IPS DF 6.9 (cell line): ENCODE measurements at regions not wholly inside any gene's neighbourhood (a gene's known extent, or its start where the extent isn't known, plus 50 kb on each side); places are given as distances from the start of the nearest gene placed in this dataset.

Experiments used
- DNase-seq: peaks from one replicate; pipeline ENCODE4 v3.0.0-alpha.2; 2013; ENCODE audit warnings: low read depth, low spot score
- H3K27ac ChIP-seq: one replicate; pipeline ENCODE4 v1.5.1; 2013; ENCODE audit warnings: low read length, control low read depth
- H3K27me3 ChIP-seq: 2 replicates; pipeline ENCODE4 v1.6.1; 2013; ENCODE audit warnings: mild to moderate bottlenecking, low read length; ENCODE audit not compliant: control insufficient read depth, insufficient read depth
- H3K36me3 ChIP-seq: 2 replicates; pipeline ENCODE4 v1.6.1; 2013; ENCODE audit warnings: low read length; ENCODE audit not compliant: control insufficient read depth, insufficient read depth
- H3K4me1 ChIP-seq: 2 replicates; pipeline ENCODE4 v1.6.1; 2013; ENCODE audit warnings: low read length; ENCODE audit not compliant: control insufficient read depth, insufficient read depth
- H3K4me3 ChIP-seq: 2 replicates; pipeline ENCODE4 v1.5.1; 2013; ENCODE audit warnings: mild to moderate bottlenecking, low read length
- H3K9me3 ChIP-seq: 2 replicates; pipeline ENCODE4 v1.6.1; 2013; ENCODE audit warnings: low read length, inconsistent platforms; ENCODE audit not compliant: control insufficient read depth, insufficient read depth
- WGBS: extraction: QIAGEN DNeasy Blood & Tissue Kit; methylation state at CpG from one replicate; pipeline ENCODE4 v1.1.7; 2013; ENCODE audit warnings: mixed read lengths, missing lambda C conversion rate; ENCODE audit not compliant: insufficient read length, insufficient coverage; 5-methylcytosine and 5-hydroxymethylcytosine counted together

- WGBS: no CpG with 5 or more reads among the region's 6 CpGs
- Histone ChIP-seq H3K36me3 (no peaks in the 10 kb centered on the region), H3K4me3 (no peak overlapping the region), H3K27ac (no peak overlapping the region), H3K4me1 (peaks cover 3% of the 10 kb centered on the region; the same call in 1 of the 2 replicates), H3K27me3 (no peaks in the 10 kb centered on the region), H3K9me3 (no peaks in the 10 kb centered on the region)
- DNase-seq: no peak
Observed at GRCh38 chr2:167480232-167480985, 592.1 kb downstream of the XIRP2 start.

- no peaks in the 10 kb centered on the region for H3K27me3 ChIP-seq
- H3K9me3 ChIP-seq: no peaks in the 10 kb centered on the region
- H3K27ac ChIP-seq: no peak overlapping the region
- no peaks in the 10 kb centered on the region for H3K36me3 ChIP-seq
- no CpG with 5 or more reads among the region's 3 CpGs for WGBS
- no peak for DNase-seq
- peaks cover 3% of the 10 kb centered on the region; the same call in 1 of the 2 replicates for H3K4me1 ChIP-seq
- no peak overlapping the region for H3K4me3 ChIP-seq
Observed at GRCh38 chr2:167478196-167478595, 589.9 kb downstream of the XIRP2 start.

GRCh38 chr2:167475791-167476190 lies 587.5 kb downstream of the XIRP2 start:
- Histone ChIP-seq H3K4me1 (peaks cover 3% of the 10 kb centered on the region; the same call in 1 of the 2 replicates), H3K27me3 (no peaks in the 10 kb centered on the region), H3K27ac (no peak overlapping the region), H3K9me3 (no peaks in the 10 kb centered on the region), H3K4me3 (no peak overlapping the region), H3K36me3 (no peaks in the 10 kb centered on the region)
- DNase-seq: no peak
- no CpG with 5 or more reads among the region's 2 CpGs for WGBS

GRCh38 chr2:167471734-167472133 lies 583.5 kb downstream of the XIRP2 start:
- Histone ChIP-seq H3K27ac (no peak overlapping the region), H3K4me1 (no peaks in the 10 kb centered on the region), H3K9me3 (no peaks in the 10 kb centered on the region), H3K4me3 (no peak overlapping the region), H3K27me3 (no peaks in the 10 kb centered on the region), H3K36me3 (no peaks in the 10 kb centered on the region)
- no peak for DNase-seq

GRCh38 chr2:167471332-167471731 lies 583.1 kb downstream of the XIRP2 start:
- Histone ChIP-seq H3K4me1 (no peaks in the 10 kb centered on the region), H3K27me3 (no peaks in the 10 kb centered on the region), H3K9me3 (no peaks in the 10 kb centered on the region), H3K27ac (no peak overlapping the region), H3K4me3 (no peak overlapping the region), H3K36me3 (no peaks in the 10 kb centered on the region)
- no peak for DNase-seq

GRCh38 chr2:167462379-167462778 lies 574.1 kb downstream of the XIRP2 start:
- Histone ChIP-seq H3K9me3 (no peaks in the 10 kb centered on the region), H3K27me3 (no peaks in the 10 kb centered on the region), H3K4me1 (0 out of 2 replicates have a peak, but pooled peaks cover 1% of the 10 kb centered on the region), H3K27ac (no peak overlapping the region), H3K4me3 (no peak overlapping the region), H3K36me3 (no peaks in the 10 kb centered on the region)
- WGBS: no CpG with 5 or more reads among the region's 3 CpGs
- no peak for DNase-seq

- H3K27me3 ChIP-seq: no peaks in the 10 kb centered on the region
- no peak for DNase-seq
- no peaks in the 10 kb centered on the region for H3K4me1 ChIP-seq
- WGBS: no CpG with 5 or more reads among the region's 13 CpGs
- no peaks in the 10 kb centered on the region for H3K36me3 ChIP-seq
- H3K9me3 ChIP-seq: no peaks in the 10 kb centered on the region
- H3K4me3 ChIP-seq: no peak overlapping the region
- H3K27ac ChIP-seq: no peak overlapping the region
Observed at GRCh38 chr2:167454036-167454435, 565.8 kb downstream of the XIRP2 start.

- no peaks in the 10 kb centered on the region for H3K36me3 ChIP-seq
- H3K9me3 ChIP-seq: peaks cover 2% of the 10 kb centered on the region
- no peak overlapping the region for H3K4me3 ChIP-seq
- H3K27me3 ChIP-seq: no peaks in the 10 kb centered on the region
- no peak overlapping the region for H3K27ac ChIP-seq
- DNase-seq: no peak
- WGBS: no CpG with 5 or more reads among the region's 9 CpGs
- no peaks in the 10 kb centered on the region for H3K4me1 ChIP-seq
Observed at GRCh38 chr2:167451496-167452289, 563.4 kb downstream of the XIRP2 start.

GRCh38 chr2:167450364-167450763 lies 562.1 kb downstream of the XIRP2 start:
- Histone ChIP-seq H3K27ac (no peak overlapping the region), H3K27me3 (no peaks in the 10 kb centered on the region), H3K4me3 (no peak overlapping the region), H3K4me1 (no peaks in the 10 kb centered on the region), H3K9me3 (peaks cover 2% of the 10 kb centered on the region), H3K36me3 (no peaks in the 10 kb centered on the region)
- no peak for DNase-seq

- no peaks in the 10 kb centered on the region for H3K27me3 ChIP-seq
- no peak for DNase-seq
- no peaks in the 10 kb centered on the region for H3K9me3 ChIP-seq
- no peak overlapping the region for H3K4me3 ChIP-seq
- no peaks in the 10 kb centered on the region for H3K4me1 ChIP-seq
- no peak overlapping the region for H3K27ac ChIP-seq
- H3K36me3 ChIP-seq: no peaks in the 10 kb centered on the region
Observed at GRCh38 chr2:167440382-167440781, 552.1 kb downstream of the XIRP2 start.

- Histone ChIP-seq H3K27me3 (no peaks in the 10 kb centered on the region), H3K9me3 (no peaks in the 10 kb centered on the region), H3K4me1 (no peaks in the 10 kb centered on the region), H3K27ac (no peak overlapping the region), H3K4me3 (no peak overlapping the region), H3K36me3 (no peaks in the 10 kb centered on the region)
- WGBS: no CpG with 5 or more reads among the region's 2 CpGs
- DNase-seq: no peak
Observed at GRCh38 chr2:167438206-167438605, 549.9 kb downstream of the XIRP2 start.
